ENCODE measurements at regions not wholly inside any gene's neighbourhood (a gene's known extent, or its start where the extent isn't known, plus 50 kb on each side); places are given as distances from the start of the nearest gene placed in this dataset.

DNA sequence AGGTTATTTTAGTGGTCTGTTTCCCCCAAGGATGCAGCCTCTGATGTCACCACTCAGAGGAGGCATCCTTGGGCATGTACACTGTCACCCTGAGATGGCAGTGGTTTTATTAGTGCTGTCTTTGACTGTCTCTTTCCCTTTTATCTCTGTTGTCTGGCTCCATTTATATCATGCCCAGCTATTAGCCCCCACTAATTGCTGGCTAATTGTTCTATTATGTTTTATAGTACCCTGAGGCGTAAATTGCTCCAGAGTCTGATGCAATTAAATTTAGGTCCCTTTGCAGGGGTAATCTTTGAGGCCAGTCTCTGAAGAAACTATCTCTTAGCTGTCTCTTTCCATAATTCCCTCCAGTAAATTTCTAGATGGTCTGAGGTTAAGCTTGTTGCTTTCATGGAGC is 301.0 kb upstream of the KLHL29 start:
- TF ChIP-seq, protein P1, sequence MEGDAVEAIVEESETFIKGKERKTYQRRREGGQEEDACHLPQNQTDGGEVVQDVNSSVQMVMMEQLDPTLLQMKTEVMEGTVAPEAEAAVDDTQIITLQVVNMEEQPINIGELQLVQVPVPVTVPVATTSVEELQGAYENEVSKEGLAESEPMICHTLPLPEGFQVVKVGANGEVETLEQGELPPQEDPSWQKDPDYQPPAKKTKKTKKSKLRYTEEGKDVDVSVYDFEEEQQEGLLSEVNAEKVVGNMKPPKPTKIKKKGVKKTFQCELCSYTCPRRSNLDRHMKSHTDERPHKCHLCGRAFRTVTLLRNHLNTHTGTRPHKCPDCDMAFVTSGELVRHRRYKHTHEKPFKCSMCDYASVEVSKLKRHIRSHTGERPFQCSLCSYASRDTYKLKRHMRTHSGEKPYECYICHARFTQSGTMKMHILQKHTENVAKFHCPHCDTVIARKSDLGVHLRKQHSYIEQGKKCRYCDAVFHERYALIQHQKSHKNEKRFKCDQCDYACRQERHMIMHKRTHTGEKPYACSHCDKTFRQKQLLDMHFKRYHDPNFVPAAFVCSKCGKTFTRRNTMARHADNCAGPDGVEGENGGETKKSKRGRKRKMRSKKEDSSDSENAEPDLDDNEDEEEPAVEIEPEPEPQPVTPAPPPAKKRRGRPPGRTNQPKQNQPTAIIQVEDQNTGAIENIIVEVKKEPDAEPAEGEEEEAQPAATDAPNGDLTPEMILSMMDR (IDR thresholded peaks at IDR 0.05; ENCODE audit: borderline replicate concordance, extremely low read depth, low read length, poor library complexity, severe bottlenecking): no peak
- TF ChIP-seq EZH2 (IDR thresholded peaks at IDR 0.05; ENCODE audit: borderline replicate concordance, low read depth, low read length, severe bottlenecking): no peak

Data from DND-41 (cell line).